HUES64 (cell line): ENCODE measurements at regions not wholly inside any gene's neighbourhood (a gene's known extent, or its start where the extent isn't known, plus 50 kb on each side); places are given as distances from the start of the nearest gene placed in this dataset.

Experiments
- H3K27ac ChIP-seq: 2 replicates; pipeline ENCODE4 v1.7.0; 2013; ENCODE audit warnings: low read depth, low read length, inconsistent platforms
- H3K27me3 ChIP-seq: 2 replicates; pipeline ENCODE4 v1.6.1; 2013; ENCODE audit warnings: mild to moderate bottlenecking, low read length; ENCODE audit not compliant: insufficient read depth
- H3K36me3 ChIP-seq: 2 replicates; pipeline ENCODE4 v1.6.1; 2013; ENCODE audit warnings: mild to moderate bottlenecking, low read length; ENCODE audit not compliant: insufficient read depth
- H3K4me1 ChIP-seq: 2 replicates; pipeline ENCODE4 v1.6.1; 2013; ENCODE audit warnings: mild to moderate bottlenecking, low read length, moderate library complexity; ENCODE audit not compliant: insufficient read depth
- H3K4me3 ChIP-seq: 2 replicates; pipeline ENCODE4 v1.5.1; 2013; ENCODE audit warnings: mild to moderate bottlenecking, low read length, moderate library complexity
- H3K9ac ChIP-seq: 2 replicates; pipeline ENCODE4 v1.6.1; 2013; ENCODE audit warnings: mild to moderate bottlenecking, low read depth, low read length
- H3K9me3 ChIP-seq: 2 replicates; pipeline ENCODE4 v1.6.1; 2013; ENCODE audit warnings: low read depth, low read length; ENCODE audit not compliant: insufficient read depth
- WGBS: fragments of 150-250, 120-280 bp; methylation state at CpG from one replicate; pipeline ENCODE4 v1.1.7; 2013; ENCODE audit warnings: missing lambda C conversion rate; 5-methylcytosine and 5-hydroxymethylcytosine counted together

GRCh38 chr3:159895430-159895829 is 93.2 kb upstream of the IL12A start:
- no peaks in the 10 kb centered on the region for H3K4me1 ChIP-seq
- no peak overlapping the region for H3K9ac ChIP-seq
- no peaks in the 10 kb centered on the region for H3K27me3 ChIP-seq
- H3K36me3 ChIP-seq: peaks cover 39% of the 10 kb centered on the region
- 90% methylated on average over 2 of the region's 2 CpGs for WGBS
- H3K4me3 ChIP-seq: no peak overlapping the region
- H3K9me3 ChIP-seq: no peaks in the 10 kb centered on the region
- no peak overlapping the region for H3K27ac ChIP-seq

GRCh38 chr3:159896543-159896942 is 92.1 kb upstream of the IL12A start:
- Histone ChIP-seq H3K9me3 (no peaks in the 10 kb centered on the region), H3K4me1 (no peaks in the 10 kb centered on the region), H3K27me3 (no peaks in the 10 kb centered on the region), H3K36me3 (peaks cover 39% of the 10 kb centered on the region), H3K27ac (no peak overlapping the region), H3K9ac (no peak overlapping the region), H3K4me3 (no peak overlapping the region)
- 90% methylated on average over 1 of the region's 1 CpG for WGBS

- Histone ChIP-seq H3K4me1 (no peaks in the 10 kb centered on the region), H3K9ac (no peak overlapping the region), H3K4me3 (no peak overlapping the region), H3K27ac (no peak overlapping the region), H3K27me3 (no peaks in the 10 kb centered on the region), H3K9me3 (no peaks in the 10 kb centered on the region), H3K36me3 (peaks cover 32% of the 10 kb centered on the region)
- WGBS: over 99% methylated on average over 4 of the region's 5 CpGs
Measured at GRCh38 chr3:159897331-159898075, 91.1 kb upstream of the IL12A start.

- Histone ChIP-seq H3K9me3 (no peaks in the 10 kb centered on the region), H3K27ac (no peak overlapping the region)
Measured at GRCh38 chr3:159898147-159898546, 90.5 kb upstream of the IL12A start.

GRCh38 chr3:159899166-159899565 is 89.5 kb upstream of the IL12A start:
- Histone ChIP-seq H3K27ac (no peak overlapping the region), H3K4me1 (no peaks in the 10 kb centered on the region), H3K9me3 (no peaks in the 10 kb centered on the region), H3K27me3 (no peaks in the 10 kb centered on the region), H3K36me3 (peaks cover 24% of the 10 kb centered on the region; the same call in 1 of the 2 replicates), H3K9ac (no peak overlapping the region), H3K4me3 (no peak overlapping the region)
- no CpG with 5 or more reads among the region's 1 CpG for WGBS

More at GRCh38 chr3:159898147-159898546, 90.5 kb upstream of the IL12A start:
- Histone ChIP-seq H3K36me3 (peaks cover 26% of the 10 kb centered on the region; the same call in 1 of the 2 replicates), H3K4me1 (no peaks in the 10 kb centered on the region), H3K9ac (no peak overlapping the region), H3K27me3 (no peaks in the 10 kb centered on the region), H3K4me3 (no peak overlapping the region)
- 88% methylated on average over 1 of the region's 2 CpGs for WGBS

GRCh38 chr3:159902546-159903314 is 85.9 kb upstream of the IL12A start:
- Histone ChIP-seq H3K9ac (no peak overlapping the region), H3K27ac (no peak overlapping the region), H3K27me3 (no peaks in the 10 kb centered on the region), H3K36me3 (peaks cover 6% of the 10 kb centered on the region; the same call in 1 of the 2 replicates), H3K4me3 (no peak overlapping the region), H3K9me3 (no peaks in the 10 kb centered on the region), H3K4me1 (no peaks in the 10 kb centered on the region)
- WGBS: 82% methylated on average over 7 of the region's 8 CpGs

GRCh38 chr3:159904455-159904854 is 84.2 kb upstream of the IL12A start:
- no peaks in the 10 kb centered on the region for H3K36me3 ChIP-seq
- H3K27ac ChIP-seq: no peak overlapping the region
- H3K4me1 ChIP-seq: no peaks in the 10 kb centered on the region
- WGBS: 94% methylated on average over 2 of the region's 2 CpGs
- H3K4me3 ChIP-seq: no peak overlapping the region
- no peaks in the 10 kb centered on the region for H3K27me3 ChIP-seq
- H3K9me3 ChIP-seq: no peaks in the 10 kb centered on the region
- no peak overlapping the region for H3K9ac ChIP-seq

GRCh38 chr3:159904911-159905310 is 83.7 kb upstream of the IL12A start:
- Histone ChIP-seq H3K27ac (no peak overlapping the region), H3K27me3 (no peaks in the 10 kb centered on the region), H3K4me3 (no peak overlapping the region), H3K4me1 (no peaks in the 10 kb centered on the region), H3K9ac (no peak overlapping the region), H3K9me3 (no peaks in the 10 kb centered on the region), H3K36me3 (no peaks in the 10 kb centered on the region)
- 94% methylated on average over 2 of the region's 2 CpGs for WGBS

- H3K4me3 ChIP-seq: no peak overlapping the region
- H3K4me1 ChIP-seq: no peaks in the 10 kb centered on the region
- WGBS: 100% methylated on average over 1 of the region's 1 CpG
- H3K27ac ChIP-seq: no peak overlapping the region
- no peaks in the 10 kb centered on the region for H3K9me3 ChIP-seq
- no peaks in the 10 kb centered on the region for H3K27me3 ChIP-seq
- H3K36me3 ChIP-seq: no peaks in the 10 kb centered on the region
- no peak overlapping the region for H3K9ac ChIP-seq
Measured at GRCh38 chr3:159907828-159908227, 80.8 kb upstream of the IL12A start.

- Histone ChIP-seq H3K9me3 (no peaks in the 10 kb centered on the region), H3K27ac (no peak overlapping the region)
- WGBS: 95% methylated on average over 7 of the region's 7 CpGs
Measured at GRCh38 chr3:159910991-159911663, 77.5 kb upstream of the IL12A start.

GRCh38 chr3:159911664-159912037 is 77.0 kb upstream of the IL12A start:
- H3K9me3 ChIP-seq: no peaks in the 10 kb centered on the region
- H3K27ac ChIP-seq: no peak overlapping the region
- no peak overlapping the region for H3K9ac ChIP-seq
- 91% methylated on average over 2 of the region's 2 CpGs for WGBS
- H3K27me3 ChIP-seq: no peaks in the 10 kb centered on the region
- no peak overlapping the region for H3K4me3 ChIP-seq
- no peaks in the 10 kb centered on the region for H3K36me3 ChIP-seq
- no peaks in the 10 kb centered on the region for H3K4me1 ChIP-seq

More at GRCh38 chr3:159910991-159911663, 77.5 kb upstream of the IL12A start:
- no peaks in the 10 kb centered on the region for H3K36me3 ChIP-seq
- no peak overlapping the region for H3K9ac ChIP-seq
- no peak overlapping the region for H3K4me3 ChIP-seq
- no peaks in the 10 kb centered on the region for H3K4me1 ChIP-seq
- H3K27me3 ChIP-seq: no peaks in the 10 kb centered on the region
